DND-41 (cell line): ENCODE measurements at regions not wholly inside any gene's neighbourhood (a gene's known extent, or its start where the extent isn't known, plus 50 kb on each side); places are given as distances from the start of the nearest gene placed in this dataset.

ENCODE experiments used
- CTCF ChIP-seq: IDR thresholded peaks from 2 replicates; pipeline ENCODE4 v1.5.1; 2012; ENCODE audit warnings: borderline replicate concordance, low read length, moderate library complexity, mild to moderate bottlenecking; ENCODE audit not compliant: poor library complexity, severe bottlenecking; ENCODE audit errors: extremely low read depth
- EZH2 ChIP-seq: IDR thresholded peaks from 3 replicates; pipeline ENCODE4 v1.6.1; 2012; ENCODE audit warnings: borderline replicate concordance, low read depth, mild to moderate bottlenecking, moderate library complexity, low read length, inconsistent platforms; ENCODE audit not compliant: severe bottlenecking

GRCh38 chr16:52647588-52647987, 100.6 kb upstream of the TOX3 start:
- TF ChIP-seq CTCF, result no peak
- no peak for TF ChIP-seq EZH2
